Colonic mucosa (tissue), 4 donors: ENCODE measurements at regions not wholly inside any gene's neighbourhood (a gene's known extent, or its start where the extent isn't known, plus 50 kb on each side); places are given as distances from the start of the nearest gene placed in this dataset.

Source experiments
- DNase-seq: peaks from one replicate; pipeline ENCODE4 v3.0.0-alpha.2; 2020
- H3K27ac ChIP-seq: fragments of 200-600 bp; one replicate; pipeline ENCODE4 v1.8.0; 2021
- H3K27me3 ChIP-seq: fragments of 200-600 bp; one replicate; pipeline ENCODE4 v1.8.0; 2021
- H3K36me3 ChIP-seq: fragments of 200-600 bp; one replicate; pipeline ENCODE4 v1.8.0; 2021
- H3K4me1 ChIP-seq: fragments of 200-600 bp; one replicate; pipeline ENCODE4 v1.8.0; 2021; ENCODE audit warnings: mild to moderate bottlenecking
- H3K4me3 ChIP-seq: fragments of 200-600 bp; one replicate; pipeline ENCODE4 v1.8.0; 2021
- H3K9ac ChIP-seq, 2 donors: one replicate each; pipeline ENCODE4 v1.7.0; 2013; ENCODE audit warnings: control low read depth in 2 of 2, low read depth in 2 of 2, low read length in 2 of 2
- H3K9me3 ChIP-seq: fragments of 200-600 bp; one replicate; pipeline ENCODE4 v1.8.0; 2021
- intact Hi-C: fragments of 100-400 bp; cut with DNase I; formaldehyde crosslinking; loops from one replicate; pipeline ENCODE4 v1.14.1; 2022
- TF ChIP-seq, protein P1 (sequence below): fragments of 200-600 bp; IDR thresholded peaks from one replicate; pipeline ENCODE4 v1.8.0; 2022; ENCODE audit warnings: antibody characterized with exemption, mild to moderate bottlenecking
- donor health status: healthy.
- donor health status: DM: no; HTN: no; CAD: no.
- donor health status: DM: no; HTN: no; CAD: no.

DNA sequence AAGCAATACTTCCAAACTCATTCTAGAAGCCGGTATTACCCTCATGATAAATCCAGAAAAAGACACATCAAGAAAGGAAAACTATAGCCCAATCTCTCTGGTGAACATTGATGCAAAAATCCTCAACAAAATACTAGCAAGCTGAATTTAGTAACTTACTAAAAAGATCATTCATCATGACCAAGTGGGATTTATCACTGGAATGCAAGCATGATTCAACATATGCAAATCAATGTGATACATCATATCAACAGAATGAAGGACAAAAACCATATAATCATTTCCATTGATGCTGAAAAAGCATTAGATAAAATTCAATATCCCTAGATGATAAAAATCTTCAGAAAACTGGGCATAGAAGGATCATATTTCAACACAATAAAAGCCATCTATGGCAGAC lies 402.9 kb downstream of the TGFB2 start:
- DNase-seq, result no peak
- no peak overlapping the region for H3K27ac ChIP-seq
- intact Hi-C loops, result no loop called here
- no peaks in the 10 kb centered on the region for H3K27me3 ChIP-seq
- no peaks in the 10 kb centered on the region for H3K4me1 ChIP-seq
- H3K36me3 ChIP-seq, result no peaks in the 10 kb centered on the region
- H3K9me3 ChIP-seq, result no peaks in the 10 kb centered on the region
- no peak overlapping the region for H3K9ac ChIP-seq
- TF ChIP-seq, protein P1, sequence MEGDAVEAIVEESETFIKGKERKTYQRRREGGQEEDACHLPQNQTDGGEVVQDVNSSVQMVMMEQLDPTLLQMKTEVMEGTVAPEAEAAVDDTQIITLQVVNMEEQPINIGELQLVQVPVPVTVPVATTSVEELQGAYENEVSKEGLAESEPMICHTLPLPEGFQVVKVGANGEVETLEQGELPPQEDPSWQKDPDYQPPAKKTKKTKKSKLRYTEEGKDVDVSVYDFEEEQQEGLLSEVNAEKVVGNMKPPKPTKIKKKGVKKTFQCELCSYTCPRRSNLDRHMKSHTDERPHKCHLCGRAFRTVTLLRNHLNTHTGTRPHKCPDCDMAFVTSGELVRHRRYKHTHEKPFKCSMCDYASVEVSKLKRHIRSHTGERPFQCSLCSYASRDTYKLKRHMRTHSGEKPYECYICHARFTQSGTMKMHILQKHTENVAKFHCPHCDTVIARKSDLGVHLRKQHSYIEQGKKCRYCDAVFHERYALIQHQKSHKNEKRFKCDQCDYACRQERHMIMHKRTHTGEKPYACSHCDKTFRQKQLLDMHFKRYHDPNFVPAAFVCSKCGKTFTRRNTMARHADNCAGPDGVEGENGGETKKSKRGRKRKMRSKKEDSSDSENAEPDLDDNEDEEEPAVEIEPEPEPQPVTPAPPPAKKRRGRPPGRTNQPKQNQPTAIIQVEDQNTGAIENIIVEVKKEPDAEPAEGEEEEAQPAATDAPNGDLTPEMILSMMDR, result no peak
- H3K4me3 ChIP-seq, result no peak overlapping the region

DNA sequence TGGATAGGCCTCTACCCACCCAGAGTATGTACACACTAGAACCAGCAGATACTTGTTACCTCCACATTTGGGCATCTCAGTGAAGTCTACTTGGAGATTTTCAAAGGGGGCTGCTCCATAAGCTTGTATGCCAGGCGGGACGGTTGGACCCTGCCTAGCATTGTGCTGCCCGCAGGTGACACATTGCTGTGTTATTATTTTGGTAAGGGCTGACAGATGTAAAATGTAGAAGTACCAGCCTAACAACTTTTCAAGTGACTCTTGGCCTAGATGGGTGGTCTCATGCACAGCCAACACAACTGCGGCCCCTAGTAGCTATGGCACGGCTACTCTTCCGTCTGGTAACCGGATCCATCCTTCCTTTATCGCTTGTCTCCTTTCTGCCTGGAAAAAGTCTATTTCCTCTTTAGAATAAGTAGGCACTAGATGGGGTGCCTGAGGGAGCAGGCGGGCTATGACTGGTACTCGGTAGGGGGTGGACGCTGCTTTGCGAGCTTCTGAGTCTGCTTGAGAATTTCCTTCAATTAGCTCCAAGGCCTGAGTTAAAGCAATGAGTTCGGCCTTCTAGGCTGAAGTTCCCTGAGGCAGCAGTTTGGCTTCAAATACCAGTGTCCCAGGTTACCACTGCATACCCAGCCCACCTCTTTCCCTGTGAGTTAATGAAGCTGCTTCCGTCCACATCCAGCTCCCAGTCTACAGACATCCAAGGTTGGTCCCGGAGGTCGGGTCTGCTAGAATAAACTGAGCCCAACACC lies 405.3 kb downstream of the TGFB2 start:
- intact Hi-C loops, result no loop called here
- TF ChIP-seq, protein P1, result no peak

GRCh38 chr1:218751208-218751948 lies 406.2 kb downstream of the TGFB2 start:
- DNase-seq, result no peak
- no peak overlapping the region for H3K9ac ChIP-seq
- H3K4me1 ChIP-seq, result no peaks in the 10 kb centered on the region
- no peaks in the 10 kb centered on the region for H3K27me3 ChIP-seq
- H3K4me3 ChIP-seq, result no peak overlapping the region
- H3K36me3 ChIP-seq, result no peaks in the 10 kb centered on the region
- TF ChIP-seq, protein P1, result no peak
- no peak overlapping the region for H3K27ac ChIP-seq
- H3K9me3 ChIP-seq, result no peaks in the 10 kb centered on the region
- intact Hi-C loops, result no loop called here

More for the DNA sequence above, 405.3 kb downstream of the TGFB2 start:
- Histone ChIP-seq H3K36me3 (no peaks in the 10 kb centered on the region), H3K27me3 (no peaks in the 10 kb centered on the region), H3K9ac (no peak overlapping the region), H3K4me1 (no peaks in the 10 kb centered on the region), H3K4me3 (no peak overlapping the region), H3K27ac (no peak overlapping the region), H3K9me3 (no peaks in the 10 kb centered on the region)
- DNase-seq, result no peak

DNA sequence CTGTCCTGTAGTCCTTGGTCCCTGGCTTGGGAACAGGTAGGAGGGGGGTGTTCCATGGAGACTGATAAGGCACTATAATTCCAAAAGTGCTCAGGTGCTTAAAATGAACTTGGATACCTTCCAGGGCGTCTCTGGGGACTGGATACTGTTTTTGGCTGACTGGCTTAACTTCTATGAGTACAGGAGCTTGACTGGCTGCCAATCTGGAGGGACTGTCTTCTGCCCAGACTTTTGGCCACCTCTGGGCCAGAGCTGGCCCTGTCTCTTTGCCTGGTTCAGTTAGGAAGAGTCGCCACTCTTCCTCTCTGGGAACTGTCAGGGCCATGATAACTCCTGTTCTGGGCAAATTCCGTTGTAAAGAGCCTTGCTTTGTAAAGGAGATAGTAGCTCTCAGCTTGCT lies 407.0 kb downstream of the TGFB2 start:
- Histone ChIP-seq H3K27ac (no peak overlapping the region), H3K9ac (no peak overlapping the region), H3K36me3 (no peaks in the 10 kb centered on the region), H3K4me1 (no peaks in the 10 kb centered on the region), H3K9me3 (no peaks in the 10 kb centered on the region), H3K27me3 (no peaks in the 10 kb centered on the region), H3K4me3 (no peak overlapping the region)
- intact Hi-C loops, result no loop called here
- no peak for DNase-seq
- TF ChIP-seq, protein P1, result no peak

- Histone ChIP-seq H3K27ac (no peak overlapping the region), H3K4me1 (no peaks in the 10 kb centered on the region), H3K9me3 (no peaks in the 10 kb centered on the region), H3K36me3 (no peaks in the 10 kb centered on the region), H3K4me3 (no peak overlapping the region), H3K27me3 (no peaks in the 10 kb centered on the region), H3K9ac (no peak overlapping the region)
- TF ChIP-seq, protein P1, result no peak
- intact Hi-C loops, result no loop called here
- DNase-seq, result no peak
These were observed 409.3 kb downstream of the TGFB2 start for GRCh38 chr1:218754477-218754876.
